A673 (cell line): ENCODE measurements at regions not wholly inside any gene's neighbourhood (a gene's known extent, or its start where the extent isn't known, plus 50 kb on each side); places are given as distances from the start of the nearest gene placed in this dataset.

Experiments
- BruUV-seq: library from RNA; stranded (reverse); fragments of 400-500 nt; replicated peaks from 2 replicates; lab custom pipeline; 2021; lab: Mats Ljungman, UMichigan
- CTCF ChIA-PET: fragments of 300-600 bp; sonication (Branson Sonifier 250); formaldehyde crosslinking; loops from one replicate; lab custom pipeline; 2022; ENCODE audit warnings: antibody characterized with exemption; lab: Charles Lee
- POLR2A ChIA-PET: fragments of 300-600 bp; sonication (Branson Sonifier 250); formaldehyde crosslinking; loops from one replicate; lab custom pipeline; 2022; ENCODE audit warnings: antibody characterized with exemption; ENCODE audit not compliant: low non-redundant PET; lab: Charles Lee
- DNase-seq: peaks from one replicate; pipeline ENCODE4 v3.0.0-alpha.2; 2015; ENCODE audit warnings: low spot score
- H3K27ac ChIP-seq: fragments of 200-600 bp; sonication (generic); 2 replicates; pipeline ENCODE4 v1.5.1; 2016; ENCODE audit warnings: mixed run types, low read depth, mild to moderate bottlenecking, mixed read lengths, antibody characterized with exemption, low read length; ENCODE audit not compliant: poor library complexity, severe bottlenecking
- H3K27me3 ChIP-seq: fragments of 200-600 bp; sonication (generic); replicated peaks from 2 replicates; pipeline ENCODE4 v1.6.1; 2017; ENCODE audit warnings: mixed run types, low read depth, mild to moderate bottlenecking, mixed read lengths, antibody characterized with exemption, low read length; ENCODE audit not compliant: insufficient read depth, poor library complexity
- H3K36me3 ChIP-seq: fragments of 200-600 bp; sonication (generic); 2 replicates; pipeline ENCODE4 v1.6.1; 2016; ENCODE audit warnings: mixed run types, mild to moderate bottlenecking, mixed read lengths, antibody characterized with exemption, low read length; ENCODE audit not compliant: insufficient read depth, poor library complexity, severe bottlenecking
- H3K4me1 ChIP-seq: fragments of 200-600 bp; sonication (generic); 2 replicates; pipeline ENCODE4 v1.6.1; 2017; ENCODE audit warnings: mixed run types, mild to moderate bottlenecking, mixed read lengths, antibody characterized with exemption, low read length; ENCODE audit not compliant: insufficient read depth, poor library complexity, severe bottlenecking
- H3K4me3 ChIP-seq: fragments of 200-600 bp; sonication (generic); 2 replicates; pipeline ENCODE4 v1.5.1; 2016; ENCODE audit warnings: low read depth, mixed run types, mild to moderate bottlenecking, mixed read lengths, low read length; ENCODE audit not compliant: poor library complexity, severe bottlenecking
- H3K9me3 ChIP-seq: fragments of 200-600 bp; sonication (generic); 2 replicates; pipeline ENCODE4 v1.6.1; 2016; ENCODE audit warnings: mixed run types, low read depth, mild to moderate bottlenecking, mixed read lengths, antibody characterized with exemption, low read length; ENCODE audit not compliant: poor library complexity, severe bottlenecking
- CTCF ChIP-seq: fragments of 300-800, 200-600 bp; sonication (generic); conservative IDR thresholded peaks from 2 replicates; pipeline ENCODE4 v1.5.1; 2017; ENCODE audit warnings: low read depth, mild to moderate bottlenecking, antibody characterized with exemption, low read length, moderate library complexity, mixed read lengths
- EZH2 ChIP-seq: fragments of 200-600 bp; sonication (generic); IDR thresholded peaks from 2 replicates; pipeline ENCODE4 v1.6.1; 2017; ENCODE audit warnings: borderline replicate concordance, low read depth, mild to moderate bottlenecking, mixed read lengths, antibody characterized with exemption, low read length; ENCODE audit not compliant: poor library complexity, severe bottlenecking
- intact Hi-C: fragments of 100-400 bp; cut with micrococcal nuclease; formaldehyde crosslinking; loops from one replicate; pipeline ENCODE4 v1.10.0; 2022; ENCODE audit not compliant: unreplicated experiment

- Histone ChIP-seq H3K27me3 (no peaks in the 10 kb centered on the region), H3K36me3 (no peaks in the 10 kb centered on the region), H3K27ac (no peak overlapping the region), H3K4me1 (no peaks in the 10 kb centered on the region), H3K4me3 (no peak overlapping the region), H3K9me3 (peaks cover 11% of the 10 kb centered on the region)
- no peak for DNase-seq
- POLR2A ChIA-PET, result no interaction called here
- TF ChIP-seq CTCF, result no peak
- TF ChIP-seq EZH2, result no peak
- CTCF ChIA-PET, result no interaction called here
- no TSS peak for BruUV-seq
- intact Hi-C loops, result no loop called here
These were observed 258.3 kb upstream of the POU3F3 start for GRCh38 chr2:104595576-104595975.

GRCh38 chr2:104597942-104598341 is 256.0 kb upstream of the POU3F3 start:
- ChIA-PET POLR2A (no interaction called here), CTCF (no interaction called here)
- TF ChIP-seq CTCF, result no peak
- TF ChIP-seq EZH2, result no peak
- intact Hi-C loops, result no loop called here
- Histone ChIP-seq H3K9me3 (peaks cover 11% of the 10 kb centered on the region), H3K4me1 (no peaks in the 10 kb centered on the region), H3K27me3 (no peaks in the 10 kb centered on the region), H3K36me3 (no peaks in the 10 kb centered on the region), H3K27ac (no peak overlapping the region), H3K4me3 (no peak overlapping the region)
- no peak for DNase-seq
- no TSS peak for BruUV-seq

- ChIA-PET CTCF (no interaction called here), POLR2A (no interaction called here)
- no TSS peak for BruUV-seq
These were observed 255.3 kb upstream of the POU3F3 start for GRCh38 chr2:104598636-104599035.

More at GRCh38 chr2:104598636-104599035, 255.3 kb upstream of the POU3F3 start:
- TF ChIP-seq EZH2, result no peak
- no peak for TF ChIP-seq CTCF
- H3K36me3 ChIP-seq, result no peaks in the 10 kb centered on the region
- DNase-seq, result no peak
- no peaks in the 10 kb centered on the region for H3K27me3 ChIP-seq
- no peak overlapping the region for H3K4me3 ChIP-seq
- H3K9me3 ChIP-seq, result peaks cover 11% of the 10 kb centered on the region
- intact Hi-C loops, result no loop called here
- H3K4me1 ChIP-seq, result no peaks in the 10 kb centered on the region
- H3K27ac ChIP-seq, result no peak overlapping the region
